ENCODE measurements at regions not wholly inside any gene's neighbourhood (a gene's known extent, or its start where the extent isn't known, plus 50 kb on each side); places are given as distances from the start of the nearest gene placed in this dataset.
A peak's percentile ranks its signal among the peaks of the same experiment; 100 is the strongest.

- DNase-seq (ENCODE audit: low read depth): no peak
These were observed 62.4 kb upstream of the PCSK6 start for GRCh38 chr15:101551696-101552591.

GRCh38 chr15:101550124-101550523 lies 60.6 kb upstream of the PCSK6 start:
- no peak for DNase-seq (ENCODE audit: low read depth)

GRCh38 chr15:101549647-101550046 lies 60.1 kb upstream of the PCSK6 start:
- DNase-seq (ENCODE audit: low read depth): no peak

- DNase-seq (ENCODE audit: low read depth): no peak
These were observed 58.2 kb upstream of the PCSK6 start for GRCh38 chr15:101547737-101548136.

- DNase-seq (ENCODE audit: low read depth): no peak
These were observed 56.3 kb upstream of the PCSK6 start for GRCh38 chr15:101545548-101546505.

GRCh38 chr15:101544613-101544945 lies 55.1 kb upstream of the PCSK6 start:
- no peak for DNase-seq (ENCODE audit: low read depth)

- DNase-seq (ENCODE audit: low read depth): peak; percentile 85
These were observed 54.6 kb upstream of the PCSK6 start for GRCh38 chr15:101543926-101544612.

- DNase-seq (ENCODE audit: low read depth): no peak
These were observed 53.9 kb upstream of the PCSK6 start for GRCh38 chr15:101543431-101543830.

- DNase-seq (ENCODE audit: low read depth): no peak
These were observed 53.5 kb upstream of the PCSK6 start for GRCh38 chr15:101543026-101543390.

- DNase-seq (ENCODE audit: low read depth): no peak
These were observed 53.0 kb upstream of the PCSK6 start for GRCh38 chr15:101542306-101543025.

- DNase-seq (ENCODE audit: low read depth): no peak
These were observed 52.2 kb upstream of the PCSK6 start for GRCh38 chr15:101541501-101542292.

GRCh38 chr15:101540480-101541239 lies 51.2 kb upstream of the PCSK6 start:
- DNase-seq (ENCODE audit: low read depth): no peak

GRCh38 chr15:101539930-101540329 lies 50.4 kb upstream of the PCSK6 start:
- no peak for DNase-seq (ENCODE audit: low read depth)

- DNase-seq (ENCODE audit: low read depth): no peak
These were observed 50.0 kb upstream of the PCSK6 start for GRCh38 chr15:101539492-101539891.
